ENCODE measurements at regions not wholly inside any gene's neighbourhood (a gene's known extent, or its start where the extent isn't known, plus 50 kb on each side); places are given as distances from the start of the nearest gene placed in this dataset.

DNA sequence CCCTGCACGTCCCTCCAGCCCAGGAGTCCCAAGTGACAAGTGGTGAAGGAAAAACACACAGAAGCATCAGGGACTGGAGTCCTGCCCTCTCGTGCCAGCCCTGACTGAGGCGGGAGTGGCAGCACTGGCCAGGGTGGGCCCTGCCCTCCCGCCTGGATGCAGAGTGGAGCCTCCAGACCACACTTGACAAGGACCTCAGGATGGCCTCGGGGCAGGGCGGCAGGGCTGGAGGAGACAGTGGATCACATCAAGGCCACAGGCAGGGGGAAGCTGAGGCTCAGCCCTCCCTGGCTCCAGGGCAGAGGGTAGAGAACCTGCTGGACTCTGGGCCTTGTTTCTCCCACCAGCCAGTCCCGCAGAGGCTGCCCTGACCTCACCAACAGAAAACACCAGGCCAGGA, 128.8 kb upstream of the CDH4 start:
- H3K4me1 Mint-ChIP-seq: peaks cover 9 to 15% of the 10 kb centered on the region in 2 donors
- H3K4me3 Mint-ChIP-seq: no peak overlapping the region
- peaks cover 1 to 6% of the 10 kb centered on the region in 2 donors for H3K9me3 Mint-ChIP-seq
- H3K27ac Mint-ChIP-seq: no peak overlapping the region
- DNase-seq (no peak), ATAC-seq (replicated peaks) (no peak)
- peaks cover 0 to 17% of the 10 kb centered on the region in 2 donors for H3K27me3 Mint-ChIP-seq
- no peaks in the 10 kb centered on the region for H3K36me3 Mint-ChIP-seq

DNA sequence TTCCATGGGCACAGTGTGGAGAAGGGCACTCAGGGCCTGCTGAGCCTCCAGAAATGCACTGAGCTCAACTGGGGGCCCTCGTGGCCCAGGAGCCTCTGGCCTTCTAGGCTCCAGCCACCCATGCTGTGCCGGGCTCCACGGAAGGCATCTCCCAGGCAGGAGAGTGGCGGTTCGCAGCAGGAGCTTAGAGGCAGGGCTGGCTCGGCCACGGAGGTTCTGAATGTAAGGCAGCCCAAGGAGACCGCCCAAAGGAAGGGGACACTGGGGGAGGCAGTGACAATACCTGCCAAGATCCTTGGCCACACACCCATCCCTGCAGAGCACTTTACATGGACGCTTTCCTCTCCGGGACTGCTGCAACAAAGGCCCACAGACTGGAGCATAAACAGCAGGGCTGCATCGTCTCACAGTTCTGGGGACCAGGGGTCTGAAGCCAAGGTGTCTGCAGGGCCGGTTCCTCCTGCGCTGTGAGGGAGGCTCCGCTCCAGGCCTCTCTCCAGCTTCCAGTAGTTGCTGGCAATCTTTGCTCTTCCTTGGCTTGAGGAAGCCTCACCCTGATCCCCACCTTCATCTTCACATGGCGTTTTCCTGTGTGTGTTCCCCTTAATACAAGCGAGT, 128.2 kb upstream of the CDH4 start:
- peaks cover 0 to 12% of the 10 kb centered on the region in 2 donors for H3K27me3 Mint-ChIP-seq
- H3K4me1 Mint-ChIP-seq: peaks cover 9 to 15% of the 10 kb centered on the region in 2 donors
- ATAC-seq (replicated peaks): no peak
- peaks cover 1 to 6% of the 10 kb centered on the region in 2 donors for H3K9me3 Mint-ChIP-seq
- DNase-seq: no peak
- H3K36me3 Mint-ChIP-seq: no peaks in the 10 kb centered on the region
- H3K4me3 Mint-ChIP-seq: no peak overlapping the region
- no peak overlapping the region for H3K27ac Mint-ChIP-seq

DNA sequence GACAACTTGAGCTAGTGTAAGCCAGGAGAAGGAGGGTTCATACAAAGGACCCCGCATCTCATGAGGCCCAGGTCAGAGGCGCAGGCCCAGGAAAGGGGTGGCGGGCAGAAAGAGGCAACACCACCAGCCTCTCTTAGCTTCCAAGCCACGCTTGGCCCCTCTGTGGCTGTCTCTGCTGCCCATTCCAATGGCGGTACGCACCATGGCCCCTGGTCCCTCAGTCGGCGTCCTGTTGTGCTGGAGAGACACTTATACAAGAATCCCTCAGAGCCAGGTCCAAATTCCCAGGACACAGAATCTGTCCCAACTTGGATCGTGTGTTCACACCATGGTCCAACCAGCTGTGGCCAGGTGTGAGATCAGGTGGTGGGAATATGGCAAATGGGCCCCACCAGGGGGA, 127.0 kb upstream of the CDH4 start:
- Mint-ChIP-seq H3K27ac (no peak overlapping the region), H3K36me3 (no peaks in the 10 kb centered on the region), H3K4me1 (peaks cover 6 to 9% of the 10 kb centered on the region in 2 donors), H3K4me3 (no peak overlapping the region), H3K9me3 (peaks cover 1 to 6% of the 10 kb centered on the region in 2 donors), H3K27me3 (peaks cover 0 to 8% of the 10 kb centered on the region in 2 donors)
- ATAC-seq (replicated peaks): no peak
- no peak for DNase-seq

DNA sequence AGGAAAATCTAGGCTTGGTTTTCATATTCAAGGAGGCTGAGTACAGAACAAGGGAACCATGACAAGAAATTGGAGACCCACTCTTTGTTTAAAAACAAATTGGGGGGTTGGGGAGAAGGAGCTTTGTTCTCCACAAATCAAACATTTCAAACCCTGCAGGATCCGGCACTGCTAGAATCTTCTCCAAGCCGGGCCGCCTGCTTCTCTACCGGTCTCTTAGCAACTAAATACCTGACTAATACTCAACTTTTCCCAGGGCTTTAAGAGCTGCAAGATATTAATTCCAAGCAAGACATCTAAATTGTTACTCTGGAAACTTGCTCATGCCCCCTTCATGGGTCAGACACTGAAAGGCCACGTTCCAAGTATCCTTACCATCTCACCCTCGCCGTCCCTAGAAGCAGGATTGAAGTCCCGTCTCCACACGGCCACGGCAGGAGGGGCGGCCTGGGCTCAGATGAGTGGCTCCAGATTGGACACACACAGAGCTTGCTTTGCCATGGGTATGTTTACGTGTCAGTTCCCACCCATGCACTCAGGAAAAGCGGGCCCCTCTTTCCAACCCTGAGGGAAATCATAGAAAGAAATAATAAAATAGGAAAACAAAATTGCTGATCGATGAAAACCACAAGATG, 126.4 kb upstream of the CDH4 start:
- peaks cover 0 to 4% of the 10 kb centered on the region in 2 donors for H3K27me3 Mint-ChIP-seq

DNA sequence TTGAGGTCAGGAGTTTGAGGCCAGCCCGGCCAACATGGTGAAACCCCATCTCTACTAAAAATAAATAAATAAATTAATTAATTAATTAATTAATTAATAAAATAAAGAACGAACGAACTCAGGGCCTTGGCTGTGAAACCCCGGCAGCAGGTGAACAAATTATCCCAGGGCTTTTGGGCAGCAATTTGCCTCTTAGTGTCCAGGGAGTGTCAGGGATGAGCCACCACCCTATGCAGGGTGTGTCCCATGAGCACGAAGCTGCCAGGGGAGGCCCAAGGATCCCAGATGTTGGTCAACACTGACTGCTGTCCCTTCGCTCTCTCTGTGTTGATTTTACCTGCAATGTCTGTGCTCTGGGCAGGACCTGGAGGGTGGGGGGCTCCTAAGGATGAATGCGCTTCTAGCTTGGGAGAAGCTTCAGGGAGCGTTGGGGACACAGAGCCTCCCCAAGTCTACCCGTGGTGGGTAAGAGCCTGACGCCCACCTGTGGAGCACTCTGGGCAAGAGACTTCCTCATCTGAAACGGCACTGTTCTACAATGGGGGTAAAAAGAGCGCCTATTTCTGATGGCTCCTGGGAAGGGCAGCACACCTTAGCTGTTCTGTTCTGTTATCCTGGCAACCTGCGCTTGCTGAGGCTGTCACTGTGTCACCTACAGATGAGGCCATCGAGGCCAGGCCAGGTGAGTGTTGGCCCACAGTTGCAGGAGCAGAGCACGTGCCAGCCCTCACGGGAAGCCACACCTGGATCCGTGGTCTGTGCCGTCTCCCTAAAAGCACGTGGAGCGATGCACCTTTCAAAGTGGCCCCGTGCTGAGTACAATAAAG, 125.5 kb upstream of the CDH4 start:
- Mint-ChIP-seq H3K27me3 (no peaks in the 10 kb centered on the region), H3K36me3 (no peaks in the 10 kb centered on the region), H3K27ac (no peak overlapping the region), H3K4me3 (no peak overlapping the region), H3K4me1 (no peaks in the 10 kb centered on the region), H3K9me3 (no peaks in the 10 kb centered on the region)
- DNase-seq (no peak), ATAC-seq (replicated peaks) (no peak)

More for the DNA sequence above, 126.4 kb upstream of the CDH4 start:
- DNase-seq: no peak
- no peaks in the 10 kb centered on the region for H3K36me3 Mint-ChIP-seq
- H3K4me1 Mint-ChIP-seq: peaks cover 3 to 4% of the 10 kb centered on the region in 2 donors
- H3K9me3 Mint-ChIP-seq: peaks cover 0 to 4% of the 10 kb centered on the region in 2 donors
- no peak overlapping the region for H3K4me3 Mint-ChIP-seq
- ATAC-seq (replicated peaks): no peak
- H3K27ac Mint-ChIP-seq: no peak overlapping the region

DNA sequence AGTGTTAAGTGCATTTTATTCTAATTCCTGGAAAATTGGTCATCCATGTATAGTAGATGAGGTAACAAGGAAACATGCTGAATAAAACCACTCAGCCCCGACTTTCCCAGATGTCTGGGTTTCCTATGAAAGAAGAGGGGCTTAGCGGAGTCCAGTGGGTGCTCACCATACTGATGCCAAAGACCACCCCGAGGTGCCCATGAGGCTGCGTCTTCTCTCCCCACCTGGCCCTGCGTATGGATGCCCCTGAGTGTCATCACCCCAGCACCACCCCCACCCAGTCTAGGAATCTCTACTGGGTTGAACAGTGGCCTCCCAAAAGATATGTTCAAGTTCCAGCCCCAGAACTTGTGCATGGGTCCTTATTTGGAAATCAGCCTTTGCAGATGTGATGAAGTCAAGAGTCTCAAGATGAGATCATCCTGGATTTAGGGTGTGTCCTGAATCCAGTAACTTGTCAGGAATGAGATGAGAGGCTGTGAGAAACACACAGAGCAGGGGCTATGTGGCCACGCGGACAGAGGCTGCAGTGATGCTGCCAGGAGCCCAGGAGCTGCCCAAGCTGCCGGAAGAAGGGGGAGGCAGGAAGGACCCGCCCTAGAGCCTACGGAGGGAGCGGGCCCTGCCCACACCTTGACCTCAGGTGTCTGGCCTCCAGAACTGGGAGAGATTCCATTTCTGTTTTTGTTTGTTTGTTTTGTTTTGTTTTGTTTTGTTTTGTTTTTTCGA, 124.6 kb upstream of the CDH4 start:
- H3K9me3 Mint-ChIP-seq: no peaks in the 10 kb centered on the region

DNA sequence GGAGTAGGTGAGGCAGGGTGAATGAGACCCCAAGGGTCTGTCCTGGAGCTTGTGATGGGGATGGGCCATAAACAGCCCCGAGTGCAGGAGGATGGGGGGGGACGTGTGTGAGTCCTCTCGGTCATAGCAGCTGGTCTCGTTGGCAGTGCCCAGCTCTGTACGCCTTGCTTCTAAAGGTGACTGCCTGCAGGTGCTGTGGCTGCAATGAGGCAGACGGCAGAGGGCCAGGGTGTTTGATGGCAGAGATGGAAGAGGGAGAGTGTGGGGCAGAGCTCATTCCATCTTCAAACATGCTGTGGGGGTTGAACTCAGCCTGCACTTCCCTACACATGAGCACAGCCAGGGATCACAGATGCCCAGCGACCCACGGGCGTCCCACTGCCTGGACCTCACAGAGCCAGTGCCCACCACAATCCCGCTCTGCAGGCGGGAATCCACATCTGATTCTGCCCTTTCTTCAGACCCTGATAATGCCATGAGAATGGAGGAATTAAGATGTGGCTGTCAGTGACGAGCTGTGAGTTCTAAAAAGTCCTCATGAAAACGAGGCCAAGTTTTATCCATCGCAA, 123.3 kb upstream of the CDH4 start:
- H3K36me3 Mint-ChIP-seq: no peaks in the 10 kb centered on the region
- H3K4me1 Mint-ChIP-seq: no peaks in the 10 kb centered on the region
- H3K4me3 Mint-ChIP-seq: no peak overlapping the region
- peaks cover 0 to 1% of the 10 kb centered on the region in 2 donors for H3K9me3 Mint-ChIP-seq
- no peak for DNase-seq
- no peak for ATAC-seq (replicated peaks)
- peaks cover 0 to 5% of the 10 kb centered on the region in 2 donors for H3K27me3 Mint-ChIP-seq
- no peak overlapping the region for H3K27ac Mint-ChIP-seq

More for the DNA sequence above, 124.6 kb upstream of the CDH4 start:
- no peak for ATAC-seq (replicated peaks)
- Mint-ChIP-seq H3K4me3 (no peak overlapping the region), H3K27me3 (no peaks in the 10 kb centered on the region), H3K36me3 (no peaks in the 10 kb centered on the region), H3K4me1 (no peaks in the 10 kb centered on the region), H3K27ac (no peak overlapping the region)
- DNase-seq: no peak

DNA sequence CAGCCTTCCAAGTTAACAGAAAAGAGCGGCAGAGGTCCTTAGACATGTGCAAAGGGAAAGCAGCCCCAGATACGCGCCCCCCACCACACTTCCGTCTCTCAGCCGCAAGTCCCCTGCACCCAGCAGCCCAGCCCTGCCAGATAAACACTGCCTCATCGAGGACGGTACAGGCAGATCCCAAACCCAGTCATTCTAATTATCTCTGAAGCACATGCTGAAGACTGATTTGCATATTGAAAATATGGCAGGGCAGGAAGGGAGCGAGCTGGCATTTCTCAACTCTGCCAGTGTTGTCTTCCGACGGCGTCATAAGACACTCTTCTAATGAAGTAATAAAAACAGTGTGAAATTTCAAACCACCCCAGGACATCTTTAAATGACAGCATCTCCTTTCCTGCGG, 122.8 kb upstream of the CDH4 start:
- no peak overlapping the region for H3K4me3 Mint-ChIP-seq
- no peaks in the 10 kb centered on the region for H3K4me1 Mint-ChIP-seq
- ATAC-seq (replicated peaks) (no peak), DNase-seq (no peak)
- no peak overlapping the region for H3K27ac Mint-ChIP-seq
- H3K27me3 Mint-ChIP-seq: peaks cover 0 to 5% of the 10 kb centered on the region in 2 donors
- no peaks in the 10 kb centered on the region for H3K36me3 Mint-ChIP-seq
- peaks cover 0 to 1% of the 10 kb centered on the region in 2 donors for H3K9me3 Mint-ChIP-seq

DNA sequence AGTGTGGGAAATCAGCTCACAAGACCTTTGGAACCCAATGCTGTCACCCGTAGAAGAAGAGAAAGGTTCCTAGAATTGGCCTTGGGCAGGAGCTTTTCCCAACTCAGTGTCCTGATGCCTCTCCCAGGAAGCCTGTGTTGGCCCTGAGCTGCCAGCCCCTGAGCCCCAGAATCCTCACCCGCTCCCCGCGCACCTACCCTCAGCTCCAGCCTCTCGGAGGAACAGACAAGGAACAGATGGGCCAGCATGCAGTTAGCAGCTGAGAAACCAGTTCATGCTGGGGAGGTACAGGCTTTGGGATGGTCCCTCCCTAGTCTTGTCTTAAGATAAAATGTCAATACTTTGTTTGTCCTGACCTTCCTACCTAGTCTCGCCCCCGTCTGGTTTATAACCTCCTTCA, 121.9 kb upstream of the CDH4 start:
- peaks cover 0 to 1% of the 10 kb centered on the region in 2 donors for H3K9me3 Mint-ChIP-seq
- no peak overlapping the region for H3K27ac Mint-ChIP-seq
- no peaks in the 10 kb centered on the region for H3K36me3 Mint-ChIP-seq
- no peak overlapping the region for H3K4me3 Mint-ChIP-seq
- ATAC-seq (replicated peaks) (no peak), DNase-seq (no peak)
- peaks cover 0 to 5% of the 10 kb centered on the region in 2 donors for H3K27me3 Mint-ChIP-seq
- no peaks in the 10 kb centered on the region for H3K4me1 Mint-ChIP-seq

DNA sequence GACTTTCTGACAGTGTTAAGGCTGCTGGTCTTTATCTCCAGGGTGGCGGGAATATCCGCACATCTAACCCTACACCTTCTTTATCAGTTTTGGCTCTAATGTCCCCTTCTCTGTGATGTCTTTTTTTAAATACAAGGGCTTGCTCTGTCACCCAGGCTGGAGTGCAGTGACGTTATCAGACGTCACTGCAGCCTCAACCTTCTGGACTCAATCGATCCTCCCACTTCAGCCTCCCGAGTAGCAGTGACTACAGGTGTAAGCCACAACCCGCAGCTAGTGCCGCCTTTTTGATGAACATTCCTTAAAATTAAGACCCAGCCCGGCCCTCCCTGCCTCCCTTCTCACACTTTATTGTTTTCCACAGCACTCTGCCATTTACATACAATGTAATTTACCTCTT, 120.1 kb upstream of the CDH4 start:
- no peaks in the 10 kb centered on the region for H3K36me3 Mint-ChIP-seq
- ATAC-seq (replicated peaks) (no peak), DNase-seq (no peak)
- no peak overlapping the region for H3K4me3 Mint-ChIP-seq
- H3K27ac Mint-ChIP-seq: no peak overlapping the region
- no peaks in the 10 kb centered on the region for H3K4me1 Mint-ChIP-seq
- H3K27me3 Mint-ChIP-seq: peaks cover 0 to 5% of the 10 kb centered on the region in 2 donors
- peaks cover 0 to 1% of the 10 kb centered on the region in 2 donors for H3K9me3 Mint-ChIP-seq

DNA sequence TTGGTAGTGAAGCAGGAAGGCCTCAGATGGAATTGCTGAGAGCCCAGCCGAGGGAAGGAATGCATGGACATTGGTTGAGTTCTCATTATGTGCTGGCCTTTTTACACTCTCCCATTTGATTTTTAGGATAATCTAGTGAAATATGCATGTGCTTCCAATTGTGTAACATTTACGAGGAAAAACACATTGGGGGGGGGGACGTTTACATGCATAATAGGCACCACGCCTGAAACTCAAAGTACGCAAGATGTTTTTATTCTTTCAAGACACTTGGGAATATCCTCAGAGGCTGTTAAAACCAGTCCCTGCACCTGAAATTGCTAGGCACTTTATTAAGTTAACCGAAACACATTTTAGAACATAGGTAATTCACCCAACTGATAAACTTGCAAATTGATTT, 118.5 kb upstream of the CDH4 start:
- Mint-ChIP-seq H3K36me3 (no peaks in the 10 kb centered on the region), H3K4me3 (no peak overlapping the region), H3K27me3 (peaks cover 3 to 5% of the 10 kb centered on the region in 2 donors), H3K4me1 (no peaks in the 10 kb centered on the region), H3K27ac (no peak overlapping the region), H3K9me3 (peaks cover 0 to 1% of the 10 kb centered on the region in 2 donors)
- no peak for DNase-seq
- ATAC-seq (replicated peaks): no peak

DNA sequence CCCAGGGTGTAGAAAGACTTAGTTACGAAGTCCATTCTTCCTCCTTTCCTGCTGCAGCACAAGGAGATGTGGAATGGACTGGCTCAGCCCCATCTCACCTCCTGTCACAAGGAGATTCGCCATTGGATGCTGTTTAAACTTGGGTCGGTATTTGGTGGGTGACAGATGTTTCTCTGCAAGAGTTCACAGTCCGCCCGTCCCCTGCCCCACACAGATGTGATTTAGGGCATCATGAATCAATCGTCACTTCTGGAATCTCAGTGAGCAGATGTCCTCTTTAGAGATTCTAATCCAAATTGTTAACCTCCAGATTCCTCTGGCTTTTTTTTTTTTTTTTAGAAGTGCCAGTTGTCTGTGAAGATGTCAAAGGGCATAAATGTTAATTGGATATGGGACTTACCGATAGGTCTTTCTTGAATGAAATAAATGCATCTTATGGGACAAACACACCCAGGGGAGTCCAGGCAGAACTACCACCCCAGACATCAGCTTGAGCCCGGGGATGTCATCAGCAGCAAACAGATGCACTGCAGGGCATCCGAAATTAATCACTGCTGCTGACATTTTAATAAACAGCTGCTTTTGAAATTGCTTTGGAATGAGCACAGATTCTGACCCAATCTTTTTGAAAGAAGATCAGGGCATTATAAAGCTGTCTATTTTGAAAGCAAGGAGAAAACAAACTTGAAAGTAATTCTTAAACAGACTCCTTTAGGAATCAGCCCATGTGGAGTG, 117.6 kb upstream of the CDH4 start:
- H3K36me3 Mint-ChIP-seq: no peaks in the 10 kb centered on the region
- peaks cover 3 to 5% of the 10 kb centered on the region in 2 donors for H3K27me3 Mint-ChIP-seq
- H3K9me3 Mint-ChIP-seq: peaks cover 0 to 1% of the 10 kb centered on the region in 2 donors
- no peak for DNase-seq
- no peak overlapping the region for H3K4me3 Mint-ChIP-seq
- no peak for ATAC-seq (replicated peaks)
- H3K27ac Mint-ChIP-seq: no peak overlapping the region
- H3K4me1 Mint-ChIP-seq: no peaks in the 10 kb centered on the region

DNA sequence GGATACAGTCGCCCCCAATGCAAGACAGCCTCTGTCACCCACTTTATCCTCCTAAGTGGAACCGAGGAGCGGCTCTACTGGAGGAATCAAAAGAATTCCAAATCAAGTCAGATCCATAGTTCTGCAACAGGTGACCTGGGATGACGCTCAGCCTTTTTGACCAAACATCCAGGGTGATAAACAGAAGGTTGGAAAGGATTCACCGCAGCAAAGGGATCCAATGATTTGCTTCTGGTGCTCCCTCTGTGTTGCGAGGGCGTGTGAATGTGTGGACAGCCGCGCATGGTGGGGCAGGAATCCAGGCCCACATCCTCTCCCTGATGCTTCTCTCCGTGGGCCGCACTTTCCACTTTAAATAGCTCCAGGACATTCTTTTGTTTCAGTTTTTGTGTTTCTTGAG, 116.8 kb upstream of the CDH4 start:
- Mint-ChIP-seq H3K9me3 (peaks cover 0 to 1% of the 10 kb centered on the region in 2 donors), H3K27me3 (peaks cover 3 to 5% of the 10 kb centered on the region in 2 donors), H3K4me1 (no peaks in the 10 kb centered on the region), H3K36me3 (no peaks in the 10 kb centered on the region), H3K4me3 (no peak overlapping the region), H3K27ac (no peak overlapping the region)
- no peak for ATAC-seq (replicated peaks)
- DNase-seq: no peak

Measured in stimulated activated naive B cell treated with anti-CD40 and anti-IgM and Interleukin-4, amounts not matched to agents 10 μg/mL and 1 μg/mL and 100 μg/mL, for 72 hours (primary cell).